ENCODE measurements at regions not wholly inside any gene's neighbourhood (a gene's known extent, or its start where the extent isn't known, plus 50 kb on each side); places are given as distances from the start of the nearest gene placed in this dataset.

DNA sequence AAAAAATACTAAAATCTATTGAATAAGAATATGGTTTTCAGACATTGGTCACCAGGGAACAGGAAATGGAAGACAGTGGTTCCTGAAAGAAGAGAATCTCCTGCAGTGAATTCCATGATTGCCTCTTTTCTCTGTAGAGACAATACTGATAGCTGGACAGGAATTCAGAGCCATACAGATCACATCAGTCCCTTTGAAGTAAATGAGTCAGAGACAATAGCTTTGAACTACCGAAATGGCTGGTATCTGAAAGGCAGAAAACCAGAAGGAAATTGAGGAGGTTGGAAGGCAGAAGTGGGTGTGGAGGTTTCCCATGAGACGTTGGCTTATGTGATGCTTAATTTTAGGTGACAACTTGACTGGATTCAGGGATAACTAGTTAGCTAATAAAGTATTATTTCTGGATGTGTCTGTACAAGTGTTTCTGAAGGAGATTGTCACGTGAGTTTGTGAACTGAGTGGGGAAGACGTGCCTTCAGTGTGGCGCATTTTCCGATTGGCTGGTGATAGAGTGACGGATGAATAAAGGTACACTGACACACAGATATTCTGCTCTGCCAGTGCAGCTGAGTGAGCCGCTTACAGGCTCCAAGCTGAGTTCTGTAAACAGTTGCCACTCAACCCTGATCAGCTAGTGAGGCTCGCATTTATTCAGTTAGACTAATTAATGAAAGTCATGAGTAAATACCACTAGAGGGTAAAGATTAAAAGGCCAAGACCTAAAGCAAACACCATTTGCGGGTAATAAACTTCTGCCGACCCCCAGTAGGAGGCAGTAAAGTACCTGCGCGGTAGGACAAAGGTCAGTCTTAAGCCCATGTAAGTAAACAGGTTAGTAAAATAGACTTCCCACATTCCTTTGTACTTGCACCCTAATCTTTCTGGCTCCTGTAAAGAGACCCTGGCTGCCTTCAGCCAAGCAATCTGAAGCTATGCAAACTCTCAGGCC is 1298.6 kb downstream of the SI start:
- TF ChIP-seq, protein P1, sequence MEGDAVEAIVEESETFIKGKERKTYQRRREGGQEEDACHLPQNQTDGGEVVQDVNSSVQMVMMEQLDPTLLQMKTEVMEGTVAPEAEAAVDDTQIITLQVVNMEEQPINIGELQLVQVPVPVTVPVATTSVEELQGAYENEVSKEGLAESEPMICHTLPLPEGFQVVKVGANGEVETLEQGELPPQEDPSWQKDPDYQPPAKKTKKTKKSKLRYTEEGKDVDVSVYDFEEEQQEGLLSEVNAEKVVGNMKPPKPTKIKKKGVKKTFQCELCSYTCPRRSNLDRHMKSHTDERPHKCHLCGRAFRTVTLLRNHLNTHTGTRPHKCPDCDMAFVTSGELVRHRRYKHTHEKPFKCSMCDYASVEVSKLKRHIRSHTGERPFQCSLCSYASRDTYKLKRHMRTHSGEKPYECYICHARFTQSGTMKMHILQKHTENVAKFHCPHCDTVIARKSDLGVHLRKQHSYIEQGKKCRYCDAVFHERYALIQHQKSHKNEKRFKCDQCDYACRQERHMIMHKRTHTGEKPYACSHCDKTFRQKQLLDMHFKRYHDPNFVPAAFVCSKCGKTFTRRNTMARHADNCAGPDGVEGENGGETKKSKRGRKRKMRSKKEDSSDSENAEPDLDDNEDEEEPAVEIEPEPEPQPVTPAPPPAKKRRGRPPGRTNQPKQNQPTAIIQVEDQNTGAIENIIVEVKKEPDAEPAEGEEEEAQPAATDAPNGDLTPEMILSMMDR (IDR thresholded peaks at IDR 0.05) = no peak
- H3K27ac ChIP-seq = no peak overlapping the region
- ATAC-seq (no peak), DNase-seq (no peak)
- no peaks in the 10 kb centered on the region for H3K36me3 ChIP-seq
- H3K4me1 ChIP-seq = no peaks in the 10 kb centered on the region
- intact Hi-C loops (cut with DNase I) = no loop called here
- H3K9me3 ChIP-seq = no peaks in the 10 kb centered on the region
- no peaks in the 10 kb centered on the region for H3K27me3 ChIP-seq
- no peak overlapping the region for H3K4me3 ChIP-seq

GRCh38 chr3:163776743-163777142 is 1301.6 kb downstream of the SI start:
- Histone ChIP-seq H3K4me3 (no peak overlapping the region), H3K36me3 (no peaks in the 10 kb centered on the region), H3K27me3 (no peaks in the 10 kb centered on the region), H3K27ac (no peak overlapping the region), H3K9me3 (no peaks in the 10 kb centered on the region), H3K4me1 (no peaks in the 10 kb centered on the region)
- ATAC-seq = no peak
- TF ChIP-seq, protein P1 (IDR thresholded peaks at IDR 0.05) = no peak
- intact Hi-C loops (cut with DNase I) = no loop called here
- no peak for DNase-seq

- H3K4me3 ChIP-seq = no peak overlapping the region
- intact Hi-C loops (cut with DNase I) = no loop called here
- H3K27me3 ChIP-seq = no peaks in the 10 kb centered on the region
- no peak for ATAC-seq
- H3K4me1 ChIP-seq = no peaks in the 10 kb centered on the region
- H3K36me3 ChIP-seq = no peaks in the 10 kb centered on the region
- no peaks in the 10 kb centered on the region for H3K9me3 ChIP-seq
- no peak for DNase-seq
- TF ChIP-seq, protein P1 (IDR thresholded peaks at IDR 0.05) = no peak
- no peak overlapping the region for H3K27ac ChIP-seq
These were observed 1305.2 kb downstream of the SI start for GRCh38 chr3:163773136-163773535.

GRCh38 chr3:163768048-163768447 is 1310.2 kb downstream of the SI start:
- intact Hi-C loops (cut with DNase I) = no loop called here
- Histone ChIP-seq H3K27ac (no peak overlapping the region), H3K9me3 (no peaks in the 10 kb centered on the region), H3K4me1 (no peaks in the 10 kb centered on the region), H3K36me3 (no peaks in the 10 kb centered on the region), H3K4me3 (no peak overlapping the region), H3K27me3 (no peaks in the 10 kb centered on the region)
- no peak for ATAC-seq
- TF ChIP-seq, protein P1 (IDR thresholded peaks at IDR 0.05) = no peak
- no peak for DNase-seq

GRCh38 chr3:163766112-163766511 is 1312.2 kb downstream of the SI start:
- H3K4me3 ChIP-seq = no peak overlapping the region
- intact Hi-C loops (cut with DNase I) = no loop called here
- no peaks in the 10 kb centered on the region for H3K27me3 ChIP-seq
- H3K27ac ChIP-seq = no peak overlapping the region
- DNase-seq (no peak), ATAC-seq (no peak)
- TF ChIP-seq, protein P1 (IDR thresholded peaks at IDR 0.05) = no peak
- no peaks in the 10 kb centered on the region for H3K36me3 ChIP-seq
- no peaks in the 10 kb centered on the region for H3K9me3 ChIP-seq
- no peaks in the 10 kb centered on the region for H3K4me1 ChIP-seq

Measured in upper lobe of right lung (tissue), 1 donor.